HG03159 (cell line): ENCODE measurements at regions not wholly inside any gene's neighbourhood (a gene's known extent, or its start where the extent isn't known, plus 50 kb on each side); places are given as distances from the start of the nearest gene placed in this dataset.

ENCODE experiments used
- ATAC-seq: cut with Tn5 transposase; IDR thresholded peaks from one replicate; pipeline ENCODE4 v1.9.1; 2021; ENCODE audit warnings: mild to moderate bottlenecking, moderate library complexity; ENCODE audit not compliant: unreplicated experiment

- no peak for ATAC-seq
Observed at GRCh38 chr2:219878516-219878915, 251.1 kb downstream of the SLC4A3 start.

- no peak for ATAC-seq
Observed at GRCh38 chr2:219881851-219882250, 254.4 kb downstream of the SLC4A3 start.

GRCh38 chr2:219886615-219887014 is 259.2 kb downstream of the SLC4A3 start:
- ATAC-seq: no peak

GRCh38 chr2:219887870-219888269 is 260.4 kb downstream of the SLC4A3 start:
- ATAC-seq: no peak

GRCh38 chr2:219893541-219893940 is 266.1 kb downstream of the SLC4A3 start:
- no peak for ATAC-seq

GRCh38 chr2:219897456-219897855 is 270.0 kb downstream of the SLC4A3 start:
- no peak for ATAC-seq

- peak; percentile 67 for ATAC-seq
Observed at GRCh38 chr2:219901155-219901554, 273.7 kb downstream of the SLC4A3 start.

- ATAC-seq: no peak
Observed at GRCh38 chr2:219902891-219903552, 275.6 kb downstream of the SLC4A3 start.

- ATAC-seq: no peak
Observed at GRCh38 chr2:219905640-219906039, 278.2 kb downstream of the SLC4A3 start.

- no peak for ATAC-seq
Observed at GRCh38 chr2:219906114-219907010, 278.9 kb downstream of the SLC4A3 start.

- no peak for ATAC-seq
Observed at GRCh38 chr2:219907011-219907365, 279.6 kb downstream of the SLC4A3 start.

GRCh38 chr2:219908538-219908937 is 281.1 kb downstream of the SLC4A3 start:
- no peak for ATAC-seq

- no peak for ATAC-seq
Observed at GRCh38 chr2:219911541-219911940, 284.1 kb downstream of the SLC4A3 start.

- ATAC-seq: no peak
Observed at GRCh38 chr2:219912491-219912921, 285.1 kb downstream of the SLC4A3 start.

- no peak for ATAC-seq
Observed at GRCh38 chr2:219914577-219914976, 287.1 kb downstream of the SLC4A3 start.

GRCh38 chr2:219916281-219916680 is 288.9 kb downstream of the SLC4A3 start:
- ATAC-seq: no peak

GRCh38 chr2:219916726-219917440 is 289.5 kb downstream of the SLC4A3 start:
- ATAC-seq: no peak

GRCh38 chr2:219918254-219918653 is 290.8 kb downstream of the SLC4A3 start:
- no peak for ATAC-seq

GRCh38 chr2:219918944-219919343 is 291.5 kb downstream of the SLC4A3 start:
- ATAC-seq: no peak

GRCh38 chr2:219919506-219919905 is 292.1 kb downstream of the SLC4A3 start:
- no peak for ATAC-seq

- no peak for ATAC-seq
Observed at GRCh38 chr2:219929835-219930234, 302.4 kb downstream of the SLC4A3 start.

- ATAC-seq: no peak
Observed at GRCh38 chr2:219939647-219940046, 312.2 kb downstream of the SLC4A3 start.
